PC-9 (cell line): ENCODE measurements at regions not wholly inside any gene's neighbourhood (a gene's known extent, or its start where the extent isn't known, plus 50 kb on each side); places are given as distances from the start of the nearest gene placed in this dataset.

ENCODE experiments used
- BruUV-seq: library from RNA; stranded (reverse); fragments of 400-500 nt; replicated peaks from 2 replicates; lab custom pipeline; 2021; lab: Mats Ljungman, UMichigan
- CTCF ChIA-PET: fragments of 300-600 bp; sonication (Branson Sonifier 250); formaldehyde crosslinking; loops from one replicate; lab custom pipeline; 2022; ENCODE audit warnings: antibody characterized with exemption; lab: Charles Lee
- POLR2A ChIA-PET: fragments of 300-600 bp; sonication (Branson Sonifier 250); formaldehyde crosslinking; loops from one replicate; lab custom pipeline; 2022; ENCODE audit warnings: antibody characterized with exemption; ENCODE audit not compliant: unreplicated experiment; lab: Charles Lee
- DNase-seq, 2 experiments: peaks; one replicate each; pipeline versions ENCODE4 v3.0.0 to v3.0.0-alpha.2; 2015 to 2022; ENCODE audit warnings: mixed read lengths in 1 of 2
- H2AFZ ChIP-seq: fragments of 200-600 bp; sonication (generic); 2 replicates; pipeline ENCODE4 v1.8.1; 2017; ENCODE audit warnings: antibody characterized with exemption
- H3F3A ChIP-seq: fragments of 200-600 bp; sonication (generic); 2 replicates; pipeline ENCODE4 v1.8.1; 2017; ENCODE audit warnings: antibody characterized with exemption, mild to moderate bottlenecking, low read depth; ENCODE audit not compliant: insufficient read depth
- H3K27ac ChIP-seq: fragments of 200-600 bp; sonication (generic); 2 replicates; pipeline ENCODE4 v1.6.1; 2016; ENCODE audit warnings: mixed run types
- H3K27me3 ChIP-seq: fragments of 200-600 bp; sonication (generic); 2 replicates; pipeline ENCODE4 v1.6.1; 2016; ENCODE audit warnings: low read depth, mixed run types; ENCODE audit not compliant: insufficient read depth
- H3K36me3 ChIP-seq: fragments of 200-600 bp; sonication (generic); 2 replicates; pipeline ENCODE4 v1.6.1; 2016; ENCODE audit warnings: low read depth, mixed run types
- H3K4me1 ChIP-seq: fragments of 200-600 bp; sonication (generic); replicated peaks from 2 replicates; pipeline ENCODE4 v1.6.1; 2016; ENCODE audit warnings: mixed run types; ENCODE audit not compliant: insufficient read depth
- H3K4me2 ChIP-seq: fragments of 200-600 bp; sonication (generic); 2 replicates; pipeline ENCODE4 v1.6.1; 2017; ENCODE audit warnings: mixed run types
- H3K4me3 ChIP-seq: fragments of 200-600 bp; sonication (generic); 2 replicates; pipeline ENCODE4 v1.6.1; 2016; ENCODE audit warnings: mixed run types
- H3K79me2 ChIP-seq: fragments of 200-600 bp; sonication (generic); 2 replicates; pipeline ENCODE4 v1.6.1; 2017; ENCODE audit warnings: low read depth, mixed run types
- H3K9me2 ChIP-seq: fragments of 200-600 bp; sonication (generic); 2 replicates; pipeline ENCODE4 v1.8.1; 2017; ENCODE audit warnings: mild to moderate bottlenecking; ENCODE audit not compliant: insufficient read depth
- H3K9me3 ChIP-seq: fragments of 200-600 bp; sonication (generic); 2 replicates; pipeline ENCODE4 v1.8.1; 2016; ENCODE audit warnings: low read depth; ENCODE audit not compliant: insufficient read depth
- H4K20me1 ChIP-seq: fragments of 200-600 bp; sonication (generic); 2 replicates; pipeline ENCODE4 v1.8.1; 2017; ENCODE audit not compliant: insufficient read depth
- CTCF ChIP-seq: fragments of 200-600 bp; sonication (generic); conservative IDR thresholded peaks from 2 replicates; pipeline ENCODE4 v1.6.1; 2017; ENCODE audit warnings: mixed run types, antibody characterized with exemption, mild to moderate bottlenecking, moderate library complexity
- EZH2 ChIP-seq: fragments of 200-600 bp; sonication (generic); IDR thresholded peaks from 2 replicates; pipeline ENCODE4 v1.8.0; 2017; ENCODE audit warnings: antibody characterized with exemption, low read depth
- intact Hi-C: fragments of 100-400 bp; cut with micrococcal nuclease; formaldehyde crosslinking; loops from one replicate; pipeline ENCODE4 v1.10.0; 2022; ENCODE audit not compliant: unreplicated experiment

GRCh38 chr3:43970351-43970750 lies 271.3 kb upstream of the TOPAZ1 start:
- POLR2A ChIA-PET = no interaction called here
- H3F3A ChIP-seq = no peaks in the 10 kb centered on the region
- CTCF ChIA-PET = no interaction called here
- H3K4me3 ChIP-seq = no peak overlapping the region
- DNase-seq = no peak
- intact Hi-C loops = no loop called here
- H3K4me1 ChIP-seq = no peaks in the 10 kb centered on the region
- no peaks in the 10 kb centered on the region for H4K20me1 ChIP-seq
- H3K79me2 ChIP-seq = no peaks in the 10 kb centered on the region
- no peaks in the 10 kb centered on the region for H3K9me3 ChIP-seq
- H3K27ac ChIP-seq = no peak overlapping the region
- H3K9me2 ChIP-seq = no peaks in the 10 kb centered on the region
- H3K27me3 ChIP-seq = no peaks in the 10 kb centered on the region
- no peak overlapping the region for H2AFZ ChIP-seq
- no peaks in the 10 kb centered on the region for H3K36me3 ChIP-seq
- BruUV-seq = no TSS peak
- H3K4me2 ChIP-seq = no peak overlapping the region
- no peak for TF ChIP-seq CTCF
- TF ChIP-seq EZH2 = no peak

- no peaks in the 10 kb centered on the region for H3K27me3 ChIP-seq
- no peaks in the 10 kb centered on the region for H3K9me3 ChIP-seq
- intact Hi-C loops = no loop called here
- no TSS peak for BruUV-seq
- H3K9me2 ChIP-seq = no peaks in the 10 kb centered on the region
- ChIA-PET CTCF (no interaction called here), POLR2A (no interaction called here)
- H3K79me2 ChIP-seq = no peaks in the 10 kb centered on the region
- no peak for DNase-seq
- no peaks in the 10 kb centered on the region for H3K36me3 ChIP-seq
- H3K27ac ChIP-seq = no peak overlapping the region
- TF ChIP-seq CTCF (no peak), EZH2 (no peak)
- H4K20me1 ChIP-seq = no peaks in the 10 kb centered on the region
- H3K4me2 ChIP-seq = no peak overlapping the region
- no peak overlapping the region for H3K4me3 ChIP-seq
- H2AFZ ChIP-seq = no peak overlapping the region
- no peaks in the 10 kb centered on the region for H3K4me1 ChIP-seq
- H3F3A ChIP-seq = no peaks in the 10 kb centered on the region
These were observed 270.8 kb upstream of the TOPAZ1 start for GRCh38 chr3:43970920-43971319.

GRCh38 chr3:43971486-43971885 lies 270.2 kb upstream of the TOPAZ1 start:
- no peaks in the 10 kb centered on the region for H4K20me1 ChIP-seq
- BruUV-seq = no TSS peak

More at GRCh38 chr3:43971486-43971885, 270.2 kb upstream of the TOPAZ1 start:
- no peaks in the 10 kb centered on the region for H3K79me2 ChIP-seq
- DNase-seq = no peak
- ChIA-PET CTCF (no interaction called here), POLR2A (no interaction called here)
- H3K4me3 ChIP-seq = no peak overlapping the region
- TF ChIP-seq EZH2 (no peak), CTCF (no peak)
- H3K4me2 ChIP-seq = no peak overlapping the region
- no peaks in the 10 kb centered on the region for H3K4me1 ChIP-seq
- no peaks in the 10 kb centered on the region for H3K9me3 ChIP-seq
- no peak overlapping the region for H2AFZ ChIP-seq
- no peaks in the 10 kb centered on the region for H3K36me3 ChIP-seq
- H3F3A ChIP-seq = no peaks in the 10 kb centered on the region
- no peaks in the 10 kb centered on the region for H3K27me3 ChIP-seq
- no peak overlapping the region for H3K27ac ChIP-seq
- intact Hi-C loops = no loop called here
- H3K9me2 ChIP-seq = no peaks in the 10 kb centered on the region
